HepG2 (cell line): ENCODE measurements at regions not wholly inside any gene's neighbourhood (a gene's known extent, or its start where the extent isn't known, plus 50 kb on each side); places are given as distances from the start of the nearest gene placed in this dataset.

Experiments used
- ATAC-seq: fragments of 200-7000 bp; cut with Tn5 transposase; 3 replicates; pipeline ENCODE4 v1.9.1; 2020; ENCODE audit warnings: mild to moderate bottlenecking, moderate library complexity
- BruUV-seq: library from RNA; stranded (reverse); fragments of 400-500 nt; replicated peaks from 2 replicates; lab custom pipeline; 2021; lab: Mats Ljungman, UMichigan
- CTCF ChIA-PET: fragments of 300-600 bp; formaldehyde crosslinking; extraction: SDS; loops from one replicate; lab custom pipeline; 2021; ENCODE audit warnings: low total read pairs, inconsistent platforms, low intra/inter-chr PET ratio; lab: Yijun Ruan, JAX
- POLR2A ChIA-PET: fragments of 350-600 bp; sonication (Branson Sonifier 250); formaldehyde crosslinking; loops from one replicate; lab custom pipeline; 2020; ENCODE audit warnings: antibody characterized with exemption, inconsistent platforms; lab: Yijun Ruan, JAX
- DNase-seq: peaks from one replicate; pipeline ENCODE4 v3.0.0-alpha.2; 2015; ENCODE audit warnings: low spot score
- FAIRE-seq: peaks from 3 replicates; lab custom pipeline; 2011; peaks lifted over from hg19 to GRCh38; lab: Jason Lieb, UNC
- H2AFZ ChIP-seq: one replicate; pipeline ENCODE4 v1.6.1; 2011; ENCODE audit warnings: low read length, inconsistent platforms
- H3K27ac ChIP-seq: fragments of 300-600 bp; 3 replicates; pipeline ENCODE4 v1.8.0; 2011; ENCODE audit warnings: mixed run types, mild to moderate bottlenecking, mixed read lengths, low read length, inconsistent platforms; ENCODE audit not compliant: insufficient read depth; ENCODE audit errors: extremely low read length
- H3K27me3 ChIP-seq, 2 experiments: fragments of 200-600 bp in 1 of 2; 2 replicates in 1 of 2; 3 replicates in 1 of 2; pipeline versions ENCODE4 v1.6.0 to v1.8.0; 2011; ENCODE audit warnings: low read length in 2 of 2, mild to moderate bottlenecking in 2 of 2, moderate library complexity in 2 of 2, inconsistent platforms in 1 of 2; ENCODE audit not compliant: insufficient read depth in 2 of 2, control insufficient read depth in 1 of 2
- H3K36me3 ChIP-seq, 2 experiments: fragments of 200-600 bp in 1 of 2; replicated peaks in 1 of 2; 2 replicates in 1 of 2; 3 replicates in 1 of 2; pipeline versions ENCODE4 v1.5.1 to v1.8.0; 2011; ENCODE audit warnings: low read length in 2 of 2, inconsistent platforms in 1 of 2; ENCODE audit not compliant: insufficient read depth in 2 of 2, control insufficient read depth in 1 of 2
- H3K4me1 ChIP-seq: 2 replicates; pipeline ENCODE4 v1.5.1; 2012; ENCODE audit warnings: low read length, inconsistent platforms; ENCODE audit not compliant: insufficient read depth
- H3K4me2 ChIP-seq: 2 replicates; pipeline ENCODE4 v1.6.0; 2011; ENCODE audit warnings: low read depth, low read length, inconsistent platforms
- H3K4me3 ChIP-seq, 3 experiments: fragments of 200-600 bp in 1 of 3; sonication (generic), shearing (Covaris generic) in 1 of 3; replicated peaks in 1 of 3; 2 replicates each; pipeline ENCODE4 v1.5.1; 2011 to 2016; ENCODE audit warnings: low read length in 3 of 3, inconsistent platforms in 2 of 3, low read depth in 2 of 3, mild to moderate bottlenecking in 2 of 3, control low read depth in 1 of 3, mixed read lengths in 1 of 3; ENCODE audit not compliant: insufficient read depth in 1 of 3
- H3K79me2 ChIP-seq: one replicate; pipeline ENCODE4 v1.6.1; 2011; ENCODE audit warnings: low read length, inconsistent platforms; ENCODE audit not compliant: insufficient read depth
- H3K9ac ChIP-seq: 2 replicates; pipeline ENCODE4 v1.6.0; 2011; ENCODE audit warnings: mild to moderate bottlenecking, low read depth, low read length, inconsistent platforms; ENCODE audit not compliant: insufficient read depth
- H3K9me3 ChIP-seq: 2 replicates; pipeline ENCODE4 v1.5.1; 2012; ENCODE audit warnings: mild to moderate bottlenecking, low read length
- H4K20me1 ChIP-seq: 2 replicates; pipeline ENCODE4 v1.6.0; 2011; ENCODE audit warnings: inconsistent platforms, mild to moderate bottlenecking, low read length, moderate library complexity; ENCODE audit not compliant: insufficient read depth
- ASH2L ChIP-seq: fragments of 300-600, 200-600 bp; sonication (generic); IDR thresholded peaks from 2 replicates; pipeline ENCODE4 v1.7.0; 2017; ENCODE audit warnings: low read depth, mild to moderate bottlenecking, moderate library complexity, mixed read lengths, low read length; ENCODE audit not compliant: insufficient read length
- BRCA1 ChIP-seq: sonication (generic); formaldehyde crosslinking; IDR thresholded peaks from 2 replicates; pipeline ENCODE4 v1.4.0; 2020; ENCODE audit warnings: missing genetic modification reagents
- CTCF ChIP-seq: sonication (generic); formaldehyde crosslinking; IDR thresholded peaks from 2 replicates; pipeline ENCODE4 v1.5.0; 2020; ENCODE audit warnings: mild to moderate bottlenecking, missing genetic modification reagents, moderate library complexity
- DNMT3B ChIP-seq: conservative IDR thresholded peaks from 2 replicates; pipeline ENCODE4 v1.6.1; 2016; ENCODE audit warnings: missing biosample characterization, control low read depth
- FLYWCH1 ChIP-seq: sonication (generic); formaldehyde crosslinking; IDR thresholded peaks from 2 replicates; pipeline ENCODE4 v1.8.1; 2023; ENCODE audit warnings: mild to moderate bottlenecking, missing genetic modification reagents
- KDM5A ChIP-seq: fragments of 200-600 bp; sonication (generic); IDR thresholded peaks from 2 replicates; pipeline ENCODE4 v1.7.0; 2018; ENCODE audit warnings: antibody characterized with exemption, mild to moderate bottlenecking, low read length, borderline replicate concordance
- MAFF ChIP-seq: IDR thresholded peaks from 2 replicates; pipeline ENCODE4 v1.6.1; 2011; ENCODE audit warnings: low read depth, low read length, improper control_type of control experiment
- NR2C2 ChIP-seq: sonication (generic); formaldehyde crosslinking; IDR thresholded peaks from 2 replicates; pipeline ENCODE4 v1.4.0; 2020; ENCODE audit warnings: missing genetic modification reagents, mild to moderate bottlenecking, moderate library complexity, borderline replicate concordance
- ZNF446 ChIP-seq: sonication (generic); formaldehyde crosslinking; IDR thresholded peaks from 2 replicates; pipeline ENCODE4 v1.5.0; 2020; ENCODE audit warnings: mild to moderate bottlenecking, missing genetic modification reagents
- ZNF460 ChIP-seq: sonication (generic); formaldehyde crosslinking; IDR thresholded peaks from 2 replicates; pipeline ENCODE4 v1.5.1; 2020; ENCODE audit warnings: missing genetic modification reagents, mild to moderate bottlenecking, borderline replicate concordance
- ZSCAN30 ChIP-seq: sonication (generic); formaldehyde crosslinking; IDR thresholded peaks from 2 replicates; pipeline ENCODE4 v1.5.0; 2020; ENCODE audit warnings: mild to moderate bottlenecking, missing genetic modification reagents
- WGBS: methylation state at CpG from one replicate; pipeline ENCODE4 v1.1.6; 2017; ENCODE audit warnings: low lambda C conversion rate; 5-methylcytosine and 5-hydroxymethylcytosine counted together
- in situ Hi-C: cut with HindIII; loops from 2 replicates; pipeline ENCODE4 v1.10.0; 2017; ENCODE audit warnings: low pct_unique_long_range_greater_than_20kb; ENCODE audit not compliant: extremely low pct_ligation_motif_present
- intact Hi-C: fragments of 100-400 bp; cut with micrococcal nuclease; formaldehyde crosslinking; loops from one replicate; pipeline ENCODE4 v1.10.0; 2022; ENCODE audit not compliant: unreplicated experiment
- TF ChIP-seq, protein P1 (sequence below): sonication (generic); formaldehyde crosslinking; IDR thresholded peaks from 2 replicates; pipeline ENCODE4 v1.5.0; 2020; ENCODE audit warnings: mild to moderate bottlenecking, missing genetic modification reagents, borderline replicate concordance
- TF ChIP-seq, protein P2 (sequence below), 2 experiments: fragments of 450-650 bp in 1 of 2; sonication (generic) in 1 of 2; formaldehyde crosslinking; IDR thresholded peaks; 2 replicates each; pipeline versions ENCODE4 v1.5.0 to v1.8.0; 2020 to 2022; ENCODE audit warnings: mild to moderate bottlenecking in 1 of 2, missing genetic modification reagents in 1 of 2

DNA sequence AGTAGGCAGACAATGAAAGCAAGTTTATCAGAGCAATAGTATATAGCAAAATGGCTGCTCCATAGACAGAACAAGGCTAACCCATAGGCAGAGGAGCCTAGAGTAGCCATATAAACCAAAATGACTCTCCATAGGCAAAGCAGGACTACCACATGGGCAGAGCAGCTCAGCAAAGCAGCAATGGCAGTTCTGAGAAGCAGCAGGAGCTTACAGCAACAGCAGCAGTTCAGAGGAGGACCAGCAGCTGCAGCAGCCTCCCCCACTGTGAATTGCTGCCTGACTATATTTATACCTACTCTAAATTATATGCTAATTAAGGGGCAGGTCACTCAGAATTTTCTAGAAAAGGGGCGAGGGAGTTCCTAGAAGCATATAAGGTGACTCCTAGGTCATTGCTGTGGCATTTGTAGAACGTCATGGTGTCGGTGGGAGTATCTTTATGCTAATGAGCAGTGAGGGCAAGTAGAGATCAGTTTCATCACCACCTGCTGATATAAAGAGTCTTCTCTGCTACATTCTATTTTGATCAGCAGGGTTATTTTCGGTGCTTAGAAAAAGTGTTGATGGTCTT lies 1115.5 kb downstream of the DTWD2 start (continued):
- no peak for TF ChIP-seq FLYWCH1 (CRISPR knock-in tag)
- TF ChIP-seq ZNF446 (CRISPR knock-in tag), result no peak
- no peak for TF ChIP-seq ZNF460 (CRISPR knock-in tag)
- TF ChIP-seq KDM5A, result no peak
- no peak for TF ChIP-seq DNMT3B
- no peak for TF ChIP-seq ZSCAN30 (CRISPR knock-in tag)
- no peak for TF ChIP-seq NR2C2 (CRISPR knock-in tag)
- TF ChIP-seq, all 625 proteins: peak for 0

- Histone ChIP-seq H3K4me3 (no peak overlapping the region), H3K27me3 (no peaks in the 10 kb centered on the region), H3K4me1 (no peaks in the 10 kb centered on the region), H3K36me3 (no peaks in the 10 kb centered on the region), H3K9me3 (no peaks in the 10 kb centered on the region), H3K9ac (no peak overlapping the region), H3K27ac (no peak overlapping the region), H3K79me2 (no peaks in the 10 kb centered on the region), H2AFZ (no peak overlapping the region), H4K20me1 (no peaks in the 10 kb centered on the region), H3K4me2 (no peak overlapping the region)
- no TSS peak for BruUV-seq
- 0% methylated on average over 1 of the region's 1 CpG for WGBS
- no peak for ATAC-seq
- no peak for DNase-seq
- ChIA-PET CTCF (no interaction called here), POLR2A (no interaction called here)
- intact Hi-C loops, result no loop called here
- in situ Hi-C loops, result no loop called here
- FAIRE-seq, result no peak
- TF ChIP-seq BRCA1 (no peak), CTCF (CRISPR knock-in tag) (no peak), ASH2L (no peak), MAFF (no peak)
- TF ChIP-seq, protein P1, sequence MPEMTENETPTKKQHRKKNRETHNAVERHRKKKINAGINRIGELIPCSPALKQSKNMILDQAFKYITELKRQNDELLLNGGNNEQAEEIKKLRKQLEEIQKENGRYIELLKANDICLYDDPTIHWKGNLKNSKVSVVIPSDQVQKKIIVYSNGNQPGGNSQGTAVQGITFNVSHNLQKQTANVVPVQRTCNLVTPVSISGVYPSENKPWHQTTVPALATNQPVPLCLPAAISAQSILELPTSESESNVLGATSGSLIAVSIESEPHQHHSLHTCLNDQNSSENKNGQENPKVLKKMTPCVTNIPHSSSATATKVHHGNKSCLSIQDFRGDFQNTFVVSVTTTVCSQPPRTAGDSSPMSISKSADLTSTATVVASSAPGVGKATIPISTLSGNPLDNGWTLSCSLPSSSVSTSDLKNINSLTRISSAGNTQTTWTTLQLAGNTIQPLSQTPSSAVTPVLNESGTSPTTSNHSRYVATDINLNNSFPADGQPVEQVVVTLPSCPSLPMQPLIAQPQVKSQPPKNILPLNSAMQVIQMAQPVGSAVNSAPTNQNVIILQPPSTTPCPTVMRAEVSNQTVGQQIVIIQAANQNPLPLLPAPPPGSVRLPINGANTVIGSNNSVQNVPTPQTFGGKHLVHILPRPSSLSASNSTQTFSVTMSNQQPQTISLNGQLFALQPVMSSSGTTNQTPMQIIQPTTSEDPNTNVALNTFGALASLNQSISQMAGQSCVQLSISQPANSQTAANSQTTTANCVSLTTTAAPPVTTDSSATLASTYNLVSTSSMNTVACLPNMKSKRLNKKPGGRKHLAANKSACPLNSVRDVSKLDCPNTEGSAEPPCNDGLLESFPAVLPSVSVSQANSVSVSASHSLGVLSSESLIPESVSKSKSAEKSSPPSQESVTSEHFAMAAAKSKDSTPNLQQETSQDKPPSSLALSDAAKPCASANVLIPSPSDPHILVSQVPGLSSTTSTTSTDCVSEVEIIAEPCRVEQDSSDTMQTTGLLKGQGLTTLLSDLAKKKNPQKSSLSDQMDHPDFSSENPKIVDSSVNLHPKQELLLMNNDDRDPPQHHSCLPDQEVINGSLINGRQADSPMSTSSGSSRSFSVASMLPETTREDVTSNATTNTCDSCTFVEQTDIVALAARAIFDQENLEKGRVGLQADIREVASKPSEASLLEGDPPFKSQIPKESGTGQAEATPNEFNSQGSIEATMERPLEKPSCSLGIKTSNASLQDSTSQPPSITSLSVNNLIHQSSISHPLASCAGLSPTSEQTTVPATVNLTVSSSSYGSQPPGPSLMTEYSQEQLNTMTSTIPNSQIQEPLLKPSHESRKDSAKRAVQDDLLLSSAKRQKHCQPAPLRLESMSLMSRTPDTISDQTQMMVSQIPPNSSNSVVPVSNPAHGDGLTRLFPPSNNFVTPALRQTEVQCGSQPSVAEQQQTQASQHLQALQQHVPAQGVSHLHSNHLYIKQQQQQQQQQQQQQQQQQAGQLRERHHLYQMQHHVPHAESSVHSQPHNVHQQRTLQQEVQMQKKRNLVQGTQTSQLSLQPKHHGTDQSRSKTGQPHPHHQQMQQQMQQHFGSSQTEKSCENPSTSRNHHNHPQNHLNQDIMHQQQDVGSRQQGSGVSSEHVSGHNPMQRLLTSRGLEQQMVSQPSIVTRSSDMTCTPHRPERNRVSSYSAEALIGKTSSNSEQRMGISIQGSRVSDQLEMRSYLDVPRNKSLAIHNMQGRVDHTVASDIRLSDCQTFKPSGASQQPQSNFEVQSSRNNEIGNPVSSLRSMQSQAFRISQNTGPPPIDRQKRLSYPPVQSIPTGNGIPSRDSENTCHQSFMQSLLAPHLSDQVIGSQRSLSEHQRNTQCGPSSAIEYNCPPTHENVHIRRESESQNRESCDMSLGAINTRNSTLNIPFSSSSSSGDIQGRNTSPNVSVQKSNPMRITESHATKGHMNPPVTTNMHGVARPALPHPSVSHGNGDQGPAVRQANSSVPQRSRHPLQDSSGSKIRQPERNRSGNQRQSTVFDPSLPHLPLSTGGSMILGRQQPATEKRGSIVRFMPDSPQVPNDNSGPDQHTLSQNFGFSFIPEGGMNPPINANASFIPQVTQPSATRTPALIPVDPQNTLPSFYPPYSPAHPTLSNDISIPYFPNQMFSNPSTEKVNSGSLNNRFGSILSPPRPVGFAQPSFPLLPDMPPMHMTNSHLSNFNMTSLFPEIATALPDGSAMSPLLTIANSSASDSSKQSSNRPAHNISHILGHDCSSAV (CRISPR knock-in tag), result no peak
- TF ChIP-seq, protein P2, sequence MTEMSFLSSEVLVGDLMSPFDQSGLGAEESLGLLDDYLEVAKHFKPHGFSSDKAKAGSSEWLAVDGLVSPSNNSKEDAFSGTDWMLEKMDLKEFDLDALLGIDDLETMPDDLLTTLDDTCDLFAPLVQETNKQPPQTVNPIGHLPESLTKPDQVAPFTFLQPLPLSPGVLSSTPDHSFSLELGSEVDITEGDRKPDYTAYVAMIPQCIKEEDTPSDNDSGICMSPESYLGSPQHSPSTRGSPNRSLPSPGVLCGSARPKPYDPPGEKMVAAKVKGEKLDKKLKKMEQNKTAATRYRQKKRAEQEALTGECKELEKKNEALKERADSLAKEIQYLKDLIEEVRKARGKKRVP (CRISPR knock-in tag; IDR thresholded peaks at IDR 0.05), result no peak
These were observed 1118.8 kb downstream of the DTWD2 start for GRCh38 chr5:117869596-117869995.
